ENCODE measurements at regions not wholly inside any gene's neighbourhood (a gene's known extent, or its start where the extent isn't known, plus 50 kb on each side); places are given as distances from the start of the nearest gene placed in this dataset.

DNA sequence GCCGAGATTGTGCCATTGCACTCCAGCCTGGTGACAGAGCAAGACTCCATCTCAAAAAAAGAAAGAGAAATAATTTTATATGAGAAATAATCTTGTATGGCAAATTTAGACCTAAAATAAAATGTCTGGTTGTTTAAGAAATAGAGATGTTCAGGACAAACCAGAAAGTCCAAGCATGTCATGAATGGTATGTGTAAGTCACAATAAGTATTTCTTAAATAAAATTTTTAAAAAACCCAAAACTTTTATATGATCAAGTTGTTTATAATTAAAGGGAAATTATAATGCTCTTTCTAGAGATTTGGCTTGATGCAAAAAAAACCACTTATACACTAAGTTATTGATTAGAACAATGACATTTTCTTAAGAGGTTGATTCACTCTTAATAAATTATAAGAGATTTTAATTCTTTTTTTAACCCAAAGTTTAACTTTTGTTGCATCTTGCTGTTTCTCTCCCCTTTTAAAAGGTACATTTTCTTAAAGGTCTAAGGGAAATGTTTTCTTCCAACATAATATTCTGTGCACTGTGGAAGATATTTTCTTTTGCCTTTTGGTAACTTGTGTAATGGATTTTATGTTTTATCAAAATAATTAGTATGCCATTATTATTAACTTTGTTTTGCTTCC, 105.7 kb downstream of the RTP4 start:
- no peaks in the 10 kb centered on the region for H3K4me1 Mint-ChIP-seq
- Histone ChIP-seq H3K27me3 (ENCODE audit: insufficient read depth) (no peaks in the 10 kb centered on the region), H3K9me2 (ENCODE audit: insufficient read depth) (peaks cover 14% of the 10 kb centered on the region), H3F3A (replicated peaks; ENCODE audit: low read depth) (no peaks in the 10 kb centered on the region), H4K20me1 (replicated peaks; ENCODE audit: insufficient read depth) (no peaks in the 10 kb centered on the region), H3K4me3 (no peak overlapping the region), H3K4me1 (ENCODE audit: insufficient read depth) (no peaks in the 10 kb centered on the region), H3K4me2 (no peak overlapping the region), H3K27ac (ENCODE audit: low read depth) (no peak overlapping the region), H3K36me3 (ENCODE audit: insufficient read depth) (peaks cover 43% of the 10 kb centered on the region), H3K79me2 (replicated peaks; ENCODE audit: insufficient read depth) (no peaks in the 10 kb centered on the region), H2AFZ (no peak overlapping the region)
- H3K36me3 Mint-ChIP-seq (ENCODE audit: low read depth): peaks cover 93% of the 10 kb centered on the region
- peaks cover 5% of the 10 kb centered on the region for H3K27me3 Mint-ChIP-seq (ENCODE audit: insufficient read depth, low read depth, poor library complexity)
- peaks cover 94% of the 10 kb centered on the region for H3K9me3 Mint-ChIP-seq
- ATAC-seq (no peak), DNase-seq (ENCODE audit: low spot score) (peak; percentile 59)
- H3K27ac Mint-ChIP-seq: no peak overlapping the region
- H3K4me3 Mint-ChIP-seq: no peak overlapping the region
- TF ChIP-seq, protein P1, sequence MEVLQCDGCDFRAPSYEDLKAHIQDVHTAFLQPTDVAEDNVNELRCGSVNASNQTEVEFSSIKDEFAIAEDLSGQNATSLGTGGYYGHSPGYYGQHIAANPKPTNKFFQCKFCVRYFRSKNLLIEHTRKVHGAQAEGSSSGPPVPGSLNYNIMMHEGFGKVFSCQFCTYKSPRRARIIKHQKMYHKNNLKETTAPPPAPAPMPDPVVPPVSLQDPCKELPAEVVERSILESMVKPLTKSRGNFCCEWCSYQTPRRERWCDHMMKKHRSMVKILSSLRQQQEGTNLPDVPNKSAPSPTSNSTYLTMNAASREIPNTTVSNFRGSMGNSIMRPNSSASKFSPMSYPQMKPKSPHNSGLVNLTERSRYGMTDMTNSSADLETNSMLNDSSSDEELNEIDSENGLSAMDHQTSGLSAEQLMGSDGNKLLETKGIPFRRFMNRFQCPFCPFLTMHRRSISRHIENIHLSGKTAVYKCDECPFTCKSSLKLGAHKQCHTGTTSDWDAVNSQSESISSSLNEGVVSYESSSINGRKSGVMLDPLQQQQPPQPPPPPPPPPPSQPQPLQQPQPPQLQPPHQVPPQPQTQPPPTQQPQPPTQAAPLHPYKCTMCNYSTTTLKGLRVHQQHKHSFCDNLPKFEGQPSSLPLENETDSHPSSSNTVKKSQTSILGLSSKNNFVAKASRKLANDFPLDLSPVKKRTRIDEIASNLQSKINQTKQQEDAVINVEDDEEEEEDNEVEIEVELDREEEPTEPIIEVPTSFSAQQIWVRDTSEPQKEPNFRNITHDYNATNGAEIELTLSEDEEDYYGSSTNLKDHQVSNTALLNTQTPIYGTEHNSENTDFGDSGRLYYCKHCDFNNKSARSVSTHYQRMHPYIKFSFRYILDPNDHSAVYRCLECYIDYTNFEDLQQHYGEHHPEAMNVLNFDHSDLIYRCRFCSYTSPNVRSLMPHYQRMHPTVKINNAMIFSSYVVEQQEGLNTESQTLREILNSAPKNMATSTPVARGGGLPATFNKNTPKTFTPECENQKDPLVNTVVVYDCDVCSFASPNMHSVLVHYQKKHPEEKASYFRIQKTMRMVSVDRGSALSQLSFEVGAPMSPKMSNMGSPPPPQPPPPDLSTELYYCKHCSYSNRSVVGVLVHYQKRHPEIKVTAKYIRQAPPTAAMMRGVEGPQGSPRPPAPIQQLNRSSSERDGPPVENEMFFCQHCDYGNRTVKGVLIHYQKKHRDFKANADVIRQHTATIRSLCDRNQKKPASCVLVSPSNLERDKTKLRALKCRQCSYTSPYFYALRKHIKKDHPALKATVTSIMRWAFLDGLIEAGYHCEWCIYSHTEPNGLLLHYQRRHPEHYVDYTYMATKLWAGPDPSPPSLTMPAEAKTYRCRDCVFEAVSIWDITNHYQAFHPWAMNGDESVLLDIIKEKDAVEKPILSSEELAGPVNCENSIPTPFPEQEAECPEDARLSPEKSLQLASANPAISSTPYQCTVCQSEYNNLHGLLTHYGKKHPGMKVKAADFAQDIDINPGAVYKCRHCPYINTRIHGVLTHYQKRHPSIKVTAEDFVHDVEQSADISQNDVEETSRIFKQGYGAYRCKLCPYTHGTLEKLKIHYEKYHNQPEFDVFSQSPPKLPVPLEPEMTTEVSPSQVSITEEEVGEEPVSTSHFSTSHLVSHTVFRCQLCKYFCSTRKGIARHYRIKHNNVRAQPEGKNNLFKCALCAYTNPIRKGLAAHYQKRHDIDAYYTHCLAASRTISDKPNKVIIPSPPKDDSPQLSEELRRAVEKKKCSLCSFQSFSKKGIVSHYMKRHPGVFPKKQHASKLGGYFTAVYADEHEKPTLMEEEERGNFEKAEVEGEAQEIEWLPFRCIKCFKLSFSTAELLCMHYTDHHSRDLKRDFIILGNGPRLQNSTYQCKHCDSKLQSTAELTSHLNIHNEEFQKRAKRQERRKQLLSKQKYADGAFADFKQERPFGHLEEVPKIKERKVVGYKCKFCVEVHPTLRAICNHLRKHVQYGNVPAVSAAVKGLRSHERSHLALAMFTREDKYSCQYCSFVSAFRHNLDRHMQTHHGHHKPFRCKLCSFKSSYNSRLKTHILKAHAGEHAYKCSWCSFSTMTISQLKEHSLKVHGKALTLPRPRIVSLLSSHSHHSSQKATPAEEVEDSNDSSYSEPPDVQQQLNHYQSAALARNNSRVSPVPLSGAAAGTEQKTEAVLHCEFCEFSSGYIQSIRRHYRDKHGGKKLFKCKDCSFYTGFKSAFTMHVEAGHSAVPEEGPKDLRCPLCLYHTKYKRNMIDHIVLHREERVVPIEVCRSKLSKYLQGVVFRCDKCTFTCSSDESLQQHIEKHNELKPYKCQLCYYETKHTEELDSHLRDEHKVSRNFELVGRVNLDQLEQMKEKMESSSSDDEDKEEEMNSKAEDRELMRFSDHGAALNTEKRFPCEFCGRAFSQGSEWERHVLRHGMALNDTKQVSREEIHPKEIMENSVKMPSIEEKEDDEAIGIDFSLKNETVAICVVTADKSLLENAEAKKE (CRISPR knock-in tag; IDR thresholded peaks at IDR 0.05): no peak
- TF ChIP-seq NANOG (IDR thresholded peaks at IDR 0.05; ENCODE audit: borderline replicate concordance) (no peak), POLR2AphosphoS5 (IDR thresholded peaks at IDR 0.05; ENCODE audit: low read depth) (no peak), EZH2phosphoT487 (IDR thresholded peaks at IDR 0.05; ENCODE audit: unreplicated experiment) (no peak), EZH2 (IDR thresholded peaks at IDR 0.05; ENCODE audit: low read depth, unreplicated experiment) (no peak), ZNF114 (CRISPR knock-in tag; IDR thresholded peaks at IDR 0.05) (no peak), CREB1 (CRISPR knock-in tag; IDR thresholded peaks at IDR 0.05; ENCODE audit: low read depth) (no peak)
- TF ChIP-seq, protein P2, sequence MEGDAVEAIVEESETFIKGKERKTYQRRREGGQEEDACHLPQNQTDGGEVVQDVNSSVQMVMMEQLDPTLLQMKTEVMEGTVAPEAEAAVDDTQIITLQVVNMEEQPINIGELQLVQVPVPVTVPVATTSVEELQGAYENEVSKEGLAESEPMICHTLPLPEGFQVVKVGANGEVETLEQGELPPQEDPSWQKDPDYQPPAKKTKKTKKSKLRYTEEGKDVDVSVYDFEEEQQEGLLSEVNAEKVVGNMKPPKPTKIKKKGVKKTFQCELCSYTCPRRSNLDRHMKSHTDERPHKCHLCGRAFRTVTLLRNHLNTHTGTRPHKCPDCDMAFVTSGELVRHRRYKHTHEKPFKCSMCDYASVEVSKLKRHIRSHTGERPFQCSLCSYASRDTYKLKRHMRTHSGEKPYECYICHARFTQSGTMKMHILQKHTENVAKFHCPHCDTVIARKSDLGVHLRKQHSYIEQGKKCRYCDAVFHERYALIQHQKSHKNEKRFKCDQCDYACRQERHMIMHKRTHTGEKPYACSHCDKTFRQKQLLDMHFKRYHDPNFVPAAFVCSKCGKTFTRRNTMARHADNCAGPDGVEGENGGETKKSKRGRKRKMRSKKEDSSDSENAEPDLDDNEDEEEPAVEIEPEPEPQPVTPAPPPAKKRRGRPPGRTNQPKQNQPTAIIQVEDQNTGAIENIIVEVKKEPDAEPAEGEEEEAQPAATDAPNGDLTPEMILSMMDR (conservative IDR thresholded peaks at IDR 0.05; ENCODE audit: low read depth in 2 of 2): no peak
- TF ChIP-seq, protein P3, sequence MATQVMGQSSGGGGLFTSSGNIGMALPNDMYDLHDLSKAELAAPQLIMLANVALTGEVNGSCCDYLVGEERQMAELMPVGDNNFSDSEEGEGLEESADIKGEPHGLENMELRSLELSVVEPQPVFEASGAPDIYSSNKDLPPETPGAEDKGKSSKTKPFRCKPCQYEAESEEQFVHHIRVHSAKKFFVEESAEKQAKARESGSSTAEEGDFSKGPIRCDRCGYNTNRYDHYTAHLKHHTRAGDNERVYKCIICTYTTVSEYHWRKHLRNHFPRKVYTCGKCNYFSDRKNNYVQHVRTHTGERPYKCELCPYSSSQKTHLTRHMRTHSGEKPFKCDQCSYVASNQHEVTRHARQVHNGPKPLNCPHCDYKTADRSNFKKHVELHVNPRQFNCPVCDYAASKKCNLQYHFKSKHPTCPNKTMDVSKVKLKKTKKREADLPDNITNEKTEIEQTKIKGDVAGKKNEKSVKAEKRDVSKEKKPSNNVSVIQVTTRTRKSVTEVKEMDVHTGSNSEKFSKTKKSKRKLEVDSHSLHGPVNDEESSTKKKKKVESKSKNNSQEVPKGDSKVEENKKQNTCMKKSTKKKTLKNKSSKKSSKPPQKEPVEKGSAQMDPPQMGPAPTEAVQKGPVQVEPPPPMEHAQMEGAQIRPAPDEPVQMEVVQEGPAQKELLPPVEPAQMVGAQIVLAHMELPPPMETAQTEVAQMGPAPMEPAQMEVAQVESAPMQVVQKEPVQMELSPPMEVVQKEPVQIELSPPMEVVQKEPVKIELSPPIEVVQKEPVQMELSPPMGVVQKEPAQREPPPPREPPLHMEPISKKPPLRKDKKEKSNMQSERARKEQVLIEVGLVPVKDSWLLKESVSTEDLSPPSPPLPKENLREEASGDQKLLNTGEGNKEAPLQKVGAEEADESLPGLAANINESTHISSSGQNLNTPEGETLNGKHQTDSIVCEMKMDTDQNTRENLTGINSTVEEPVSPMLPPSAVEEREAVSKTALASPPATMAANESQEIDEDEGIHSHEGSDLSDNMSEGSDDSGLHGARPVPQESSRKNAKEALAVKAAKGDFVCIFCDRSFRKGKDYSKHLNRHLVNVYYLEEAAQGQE (IDR thresholded peaks at IDR 0.05; ENCODE audit: unreplicated experiment): no peak

Measured in GM23338 (cell line).